HepG2 (cell line): ENCODE measurements at regions not wholly inside any gene's neighbourhood (a gene's known extent, or its start where the extent isn't known, plus 50 kb on each side); places are given as distances from the start of the nearest gene placed in this dataset.

Experiments
- BRCA1 ChIP-seq: sonication (generic); formaldehyde crosslinking; IDR thresholded peaks from 2 replicates; pipeline ENCODE4 v1.4.0; 2020; ENCODE audit warnings: missing genetic modification reagents
- CTCF ChIP-seq: sonication (generic); formaldehyde crosslinking; IDR thresholded peaks from 2 replicates; pipeline ENCODE4 v1.5.0; 2020; ENCODE audit warnings: mild to moderate bottlenecking, missing genetic modification reagents, moderate library complexity
- EZH2 ChIP-seq: conservative IDR thresholded peaks from 2 replicates; pipeline ENCODE4 v1.6.1; 2012; ENCODE audit warnings: mild to moderate bottlenecking, low read depth, low read length, moderate library complexity
- TF ChIP-seq, protein P1 (sequence below): sonication (generic); formaldehyde crosslinking; IDR thresholded peaks from 2 replicates; pipeline ENCODE4 v1.4.0; 2020; ENCODE audit warnings: missing genetic modification reagents

GRCh38 chr20:50284811-50285375 lies 94.3 kb downstream of the CEBPB start:
- TF ChIP-seq BRCA1 (CRISPR knock-in tag) = no peak
- TF ChIP-seq, protein P1, sequence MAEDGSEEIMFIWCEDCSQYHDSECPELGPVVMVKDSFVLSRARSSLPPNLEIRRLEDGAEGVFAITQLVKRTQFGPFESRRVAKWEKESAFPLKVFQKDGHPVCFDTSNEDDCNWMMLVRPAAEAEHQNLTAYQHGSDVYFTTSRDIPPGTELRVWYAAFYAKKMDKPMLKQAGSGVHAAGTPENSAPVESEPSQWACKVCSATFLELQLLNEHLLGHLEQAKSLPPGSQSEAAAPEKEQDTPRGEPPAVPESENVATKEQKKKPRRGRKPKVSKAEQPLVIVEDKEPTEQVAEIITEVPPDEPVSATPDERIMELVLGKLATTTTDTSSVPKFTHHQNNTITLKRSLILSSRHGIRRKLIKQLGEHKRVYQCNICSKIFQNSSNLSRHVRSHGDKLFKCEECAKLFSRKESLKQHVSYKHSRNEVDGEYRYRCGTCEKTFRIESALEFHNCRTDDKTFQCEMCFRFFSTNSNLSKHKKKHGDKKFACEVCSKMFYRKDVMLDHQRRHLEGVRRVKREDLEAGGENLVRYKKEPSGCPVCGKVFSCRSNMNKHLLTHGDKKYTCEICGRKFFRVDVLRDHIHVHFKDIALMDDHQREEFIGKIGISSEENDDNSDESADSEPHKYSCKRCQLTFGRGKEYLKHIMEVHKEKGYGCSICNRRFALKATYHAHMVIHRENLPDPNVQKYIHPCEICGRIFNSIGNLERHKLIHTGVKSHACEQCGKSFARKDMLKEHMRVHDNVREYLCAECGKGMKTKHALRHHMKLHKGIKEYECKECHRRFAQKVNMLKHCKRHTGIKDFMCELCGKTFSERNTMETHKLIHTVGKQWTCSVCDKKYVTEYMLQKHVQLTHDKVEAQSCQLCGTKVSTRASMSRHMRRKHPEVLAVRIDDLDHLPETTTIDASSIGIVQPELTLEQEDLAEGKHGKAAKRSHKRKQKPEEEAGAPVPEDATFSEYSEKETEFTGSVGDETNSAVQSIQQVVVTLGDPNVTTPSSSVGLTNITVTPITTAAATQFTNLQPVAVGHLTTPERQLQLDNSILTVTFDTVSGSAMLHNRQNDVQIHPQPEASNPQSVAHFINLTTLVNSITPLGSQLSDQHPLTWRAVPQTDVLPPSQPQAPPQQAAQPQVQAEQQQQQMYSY (CRISPR knock-in tag) = no peak
- no peak for TF ChIP-seq EZH2
- no peak for TF ChIP-seq CTCF
